Naive B cell (primary cell): ENCODE measurements at regions not wholly inside any gene's neighbourhood (a gene's known extent, or its start where the extent isn't known, plus 50 kb on each side); places are given as distances from the start of the nearest gene placed in this dataset.

Experiments
- ATAC-seq, 2 donors: fragments of 150-1000 bp; cut with Tn5 transposase; 2 replicates each; pipeline ENCODE4 v1.10.0; 2021; ENCODE audit warnings: low read depth in 2 of 2, mild to moderate bottlenecking in 2 of 2, moderate library complexity in 2 of 2
- DNase-seq: peaks from one replicate; pipeline ENCODE4 v3.0.0; 2022
- H3K27ac Mint-ChIP-seq, 6 donors: one replicate each; pipeline ENCODE4 v1.8.0; 2020 to 2022; ENCODE audit warnings: mild to moderate bottlenecking in 6 of 6, mixed read lengths in 6 of 6, moderate library complexity in 5 of 6, inconsistent platforms in 2 of 6
- H3K27me3 Mint-ChIP-seq, 3 donors: one replicate each; pipeline ENCODE4 v1.8.0; 2021 to 2022; ENCODE audit warnings: mixed read lengths in 3 of 3, mild to moderate bottlenecking in 1 of 3
- H3K36me3 Mint-ChIP-seq, 2 donors: one replicate each; pipeline ENCODE4 v1.8.0; 2020 to 2022; ENCODE audit warnings: mixed read lengths in 2 of 2, inconsistent platforms in 1 of 2, mild to moderate bottlenecking in 1 of 2
- H3K4me1 Mint-ChIP-seq, 3 donors: one replicate each; pipeline ENCODE4 v1.8.0; 2020 to 2022; ENCODE audit warnings: mixed read lengths in 3 of 3, inconsistent platforms in 1 of 3, mild to moderate bottlenecking in 1 of 3, moderate library complexity in 1 of 3
- H3K4me3 Mint-ChIP-seq, 8 donors: one replicate each; pipeline ENCODE4 v1.8.0; 2020 to 2022; ENCODE audit warnings: mild to moderate bottlenecking in 8 of 8, mixed read lengths in 8 of 8, moderate library complexity in 8 of 8, inconsistent platforms in 2 of 8
- H3K9me3 Mint-ChIP-seq, 7 donors: one replicate each; pipeline ENCODE4 v1.8.0; 2020 to 2022; ENCODE audit warnings: mixed read lengths in 7 of 7, mild to moderate bottlenecking in 5 of 7, inconsistent platforms in 2 of 7, moderate library complexity in 1 of 7

DNA sequence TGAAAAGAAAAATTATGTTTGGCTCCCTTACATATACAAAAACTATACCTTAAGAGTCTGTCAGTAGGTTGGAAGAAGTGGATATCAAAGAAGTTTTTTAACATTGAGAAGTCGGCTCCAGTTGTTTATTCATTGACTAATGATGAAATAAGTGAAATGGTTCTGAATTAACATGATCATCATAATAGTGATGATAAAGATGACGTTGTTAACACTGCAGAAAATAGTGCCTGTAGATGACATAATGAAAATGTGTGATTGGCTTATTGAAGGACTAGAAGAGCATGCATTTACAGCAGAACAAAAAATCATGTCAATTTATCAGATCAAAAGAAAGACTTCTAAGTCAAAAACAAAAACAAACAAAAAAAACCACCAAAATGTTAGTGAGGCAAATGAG lies 1125.4 kb upstream of the NXPH2 start:
- no peak overlapping the region for H3K4me3 Mint-ChIP-seq
- ATAC-seq, result no peak
- H3K4me1 Mint-ChIP-seq, result no peaks in the 10 kb centered on the region
- DNase-seq, result no peak
- H3K36me3 Mint-ChIP-seq, result no peaks in the 10 kb centered on the region
- no peak overlapping the region for H3K27ac Mint-ChIP-seq
- peaks cover 0 to 12% (median 3%) of the 10 kb centered on the region in 7 donors for H3K9me3 Mint-ChIP-seq
- H3K27me3 Mint-ChIP-seq, result no peaks in the 10 kb centered on the region

DNA sequence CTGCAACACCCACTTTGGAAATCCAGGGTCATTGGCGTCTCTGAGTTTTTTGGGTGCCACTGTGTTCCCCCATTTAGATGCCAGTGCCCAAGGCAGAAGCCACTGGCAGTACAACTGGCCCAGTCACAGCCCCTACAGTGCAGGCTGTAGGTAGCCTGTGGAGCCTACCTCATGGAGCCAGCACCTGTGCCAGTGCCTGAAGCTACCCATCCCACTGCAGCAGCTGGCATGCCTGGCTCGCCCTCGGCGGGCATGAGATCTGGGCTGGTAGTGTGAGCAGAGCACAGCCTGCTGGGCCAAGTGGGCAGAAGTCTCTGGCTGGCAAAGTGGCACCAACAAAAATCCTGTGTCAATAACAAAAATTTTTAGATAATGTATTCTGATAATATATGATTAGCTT lies 1111.4 kb upstream of the NXPH2 start:
- peaks cover 0 to 6% (median 5%) of the 10 kb centered on the region in 7 donors for H3K9me3 Mint-ChIP-seq
- H3K4me3 Mint-ChIP-seq, result no peak overlapping the region
- DNase-seq (no peak), ATAC-seq (no peak)
- H3K27me3 Mint-ChIP-seq, result no peaks in the 10 kb centered on the region
- H3K4me1 Mint-ChIP-seq, result no peaks in the 10 kb centered on the region
- H3K36me3 Mint-ChIP-seq, result no peaks in the 10 kb centered on the region
- H3K27ac Mint-ChIP-seq, result peak overlapping the region in 1 of 6 donors; percentile 50

DNA sequence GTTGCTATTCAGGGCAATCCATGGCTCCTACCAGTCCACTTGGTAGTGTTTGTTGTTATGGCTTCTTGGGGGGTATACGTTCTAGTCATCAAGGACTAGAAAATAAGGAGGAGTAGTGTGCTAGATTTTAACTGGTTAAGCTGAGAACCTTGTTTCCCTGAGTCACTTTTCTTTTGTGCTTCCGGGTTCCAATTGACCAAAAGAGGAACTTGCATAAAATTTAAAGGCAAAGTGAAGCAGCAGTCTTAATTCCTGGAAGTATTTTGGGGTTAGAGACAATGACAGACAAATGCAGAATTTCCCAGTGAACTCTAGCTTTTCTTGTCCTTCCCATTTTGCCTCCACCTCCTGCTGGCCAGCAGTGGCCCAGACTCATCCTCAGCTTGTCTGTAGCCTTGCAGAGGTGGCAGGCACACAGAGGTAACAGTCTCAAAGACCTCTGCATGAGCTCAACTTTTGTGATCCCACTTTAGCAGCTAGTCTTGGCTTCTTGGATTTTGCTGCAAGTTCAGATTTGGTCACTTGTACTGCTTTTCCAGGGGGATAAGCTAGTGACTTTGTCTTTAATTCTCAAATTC lies 1105.8 kb upstream of the NXPH2 start:
- Mint-ChIP-seq H3K36me3 (no peaks in the 10 kb centered on the region), H3K27ac (no peak overlapping the region), H3K4me1 (no peaks in the 10 kb centered on the region), H3K4me3 (no peak overlapping the region), H3K27me3 (no peaks in the 10 kb centered on the region), H3K9me3 (peaks cover 0 to 8% (median 5%) of the 10 kb centered on the region in 7 donors)
- ATAC-seq, result no peak
- no peak for DNase-seq

- H3K36me3 Mint-ChIP-seq, result no peaks in the 10 kb centered on the region
- H3K27me3 Mint-ChIP-seq, result no peaks in the 10 kb centered on the region
- peaks cover 0 to 5% (median 2%) of the 10 kb centered on the region in 7 donors for H3K9me3 Mint-ChIP-seq
- DNase-seq (no peak), ATAC-seq (no peak)
- H3K4me3 Mint-ChIP-seq, result no peak overlapping the region
- no peak overlapping the region for H3K27ac Mint-ChIP-seq
- H3K4me1 Mint-ChIP-seq, result no peaks in the 10 kb centered on the region
Measured at GRCh38 chr2:139876964-139877363, 1096.8 kb upstream of the NXPH2 start.

- Mint-ChIP-seq H3K4me1 (no peaks in the 10 kb centered on the region), H3K36me3 (no peaks in the 10 kb centered on the region), H3K27me3 (no peaks in the 10 kb centered on the region), H3K27ac (no peak overlapping the region), H3K9me3 (peaks cover 0 to 5% (median 2%) of the 10 kb centered on the region in 7 donors), H3K4me3 (no peak overlapping the region)
- ATAC-seq, result no peak
- DNase-seq, result no peak
Measured at GRCh38 chr2:139876321-139876720, 1096.1 kb upstream of the NXPH2 start.

DNA sequence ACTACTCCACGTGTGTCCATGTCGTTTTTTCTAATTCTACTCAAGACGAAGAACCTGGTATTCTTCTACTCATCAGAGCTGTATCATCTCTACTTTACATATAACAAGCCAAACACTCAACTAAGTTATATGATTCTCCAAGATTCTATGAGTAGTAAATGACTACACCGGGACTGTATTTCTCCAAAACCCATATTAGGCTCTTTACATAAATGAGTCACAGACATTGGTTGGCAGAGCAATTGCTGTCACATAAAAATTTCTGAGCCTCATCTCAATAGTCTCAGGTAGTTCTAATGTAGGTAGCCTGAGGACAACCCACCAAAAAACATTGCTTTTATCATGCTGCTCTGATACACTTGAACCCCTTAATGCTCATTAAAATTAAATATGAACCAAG lies 1092.3 kb upstream of the NXPH2 start:
- DNase-seq (no peak), ATAC-seq (no peak)
- H3K9me3 Mint-ChIP-seq, result peaks cover 0 to 8% (median 5%) of the 10 kb centered on the region in 7 donors
- no peak overlapping the region for H3K4me3 Mint-ChIP-seq
- H3K36me3 Mint-ChIP-seq, result no peaks in the 10 kb centered on the region
- H3K4me1 Mint-ChIP-seq, result no peaks in the 10 kb centered on the region
- H3K27ac Mint-ChIP-seq, result no peak overlapping the region
- H3K27me3 Mint-ChIP-seq, result no peaks in the 10 kb centered on the region

GRCh38 chr2:139872032-139872431 lies 1091.8 kb upstream of the NXPH2 start:
- ATAC-seq (no peak), DNase-seq (no peak)
- H3K4me1 Mint-ChIP-seq, result no peaks in the 10 kb centered on the region
- H3K9me3 Mint-ChIP-seq, result peaks cover 0 to 8% (median 3%) of the 10 kb centered on the region in 7 donors
- H3K27me3 Mint-ChIP-seq, result no peaks in the 10 kb centered on the region
- H3K4me3 Mint-ChIP-seq, result no peak overlapping the region
- no peak overlapping the region for H3K27ac Mint-ChIP-seq
- no peaks in the 10 kb centered on the region for H3K36me3 Mint-ChIP-seq

- no peak overlapping the region for H3K27ac Mint-ChIP-seq
- no peak for DNase-seq
- no peak for ATAC-seq
- H3K4me1 Mint-ChIP-seq, result no peaks in the 10 kb centered on the region
- no peaks in the 10 kb centered on the region for H3K36me3 Mint-ChIP-seq
- H3K27me3 Mint-ChIP-seq, result no peaks in the 10 kb centered on the region
- H3K4me3 Mint-ChIP-seq, result no peak overlapping the region
- peaks cover 3 to 22% (median 3%) of the 10 kb centered on the region in 7 donors for H3K9me3 Mint-ChIP-seq
Measured at GRCh38 chr2:139867601-139868226, 1087.5 kb upstream of the NXPH2 start.

DNA sequence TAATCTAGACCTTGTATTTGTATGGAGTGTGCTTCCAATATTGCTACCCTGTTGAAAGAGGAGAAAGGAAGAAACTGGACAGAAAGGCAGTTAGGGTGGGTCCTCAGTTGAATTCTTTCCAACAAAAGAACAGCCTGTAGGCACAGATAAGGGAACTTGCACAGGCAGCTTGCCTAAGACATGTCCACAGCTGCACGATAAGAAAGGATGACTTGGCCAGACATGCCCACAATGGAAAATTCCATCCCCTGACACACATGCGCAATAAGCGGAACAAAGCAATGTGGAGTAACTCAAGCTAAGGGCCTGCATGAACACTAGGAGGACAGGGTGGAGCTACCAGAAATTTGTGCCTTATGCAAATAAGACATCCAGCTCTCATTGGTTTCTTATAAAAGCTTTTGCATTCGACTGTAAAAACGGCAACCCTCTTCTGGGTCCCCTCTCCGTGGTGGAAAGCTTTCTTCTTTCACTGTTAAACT lies 1084.7 kb upstream of the NXPH2 start:
- no peak for ATAC-seq
- Mint-ChIP-seq H3K9me3 (peaks cover 3 to 30% (median 7%) of the 10 kb centered on the region in 7 donors), H3K27ac (no peak overlapping the region), H3K27me3 (no peaks in the 10 kb centered on the region), H3K4me3 (no peak overlapping the region), H3K36me3 (no peaks in the 10 kb centered on the region), H3K4me1 (no peaks in the 10 kb centered on the region)
- no peak for DNase-seq

DNA sequence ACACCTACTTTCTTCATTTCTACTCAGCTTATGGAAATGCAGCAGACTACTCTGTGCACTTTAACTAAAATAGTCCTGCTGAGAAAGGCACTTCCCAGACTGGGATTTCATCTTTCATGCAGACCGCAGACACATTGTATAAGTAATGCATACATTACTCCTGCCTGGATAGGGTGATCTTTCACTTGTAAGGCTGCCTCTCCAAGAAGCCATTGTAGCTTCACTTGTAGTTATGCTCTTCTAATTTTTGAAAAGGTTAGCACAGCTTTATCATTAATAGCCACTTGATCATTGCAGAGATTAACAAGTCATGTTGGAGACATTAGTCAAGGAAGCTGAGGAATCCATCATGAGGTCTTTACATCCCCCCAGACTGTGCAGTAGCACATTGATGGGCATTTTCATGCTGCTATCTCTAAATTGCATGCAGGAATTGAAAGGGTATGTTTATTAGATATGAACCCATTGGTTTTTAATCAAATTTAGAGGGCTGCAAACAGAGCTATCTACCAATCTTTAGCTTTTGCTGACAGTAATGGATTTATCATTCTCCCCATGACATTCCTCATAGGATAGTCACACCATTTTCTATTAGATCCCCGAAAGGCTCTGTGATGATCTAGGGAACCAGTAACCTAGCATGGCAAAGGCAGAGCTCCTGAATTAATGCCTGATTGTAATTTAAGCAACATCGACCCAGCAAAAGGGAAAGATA lies 1074.7 kb upstream of the NXPH2 start:
- DNase-seq, result no peak
- Mint-ChIP-seq H3K27me3 (no peaks in the 10 kb centered on the region), H3K27ac (no peak overlapping the region), H3K36me3 (no peaks in the 10 kb centered on the region), H3K4me1 (no peaks in the 10 kb centered on the region), H3K4me3 (no peak overlapping the region), H3K9me3 (peaks cover 0 to 7% (median 4%) of the 10 kb centered on the region in 7 donors)
- no peak for ATAC-seq

GRCh38 chr2:139850254-139850890 lies 1070.2 kb upstream of the NXPH2 start:
- no peaks in the 10 kb centered on the region for H3K4me1 Mint-ChIP-seq
- peaks cover 0 to 6% (median 5%) of the 10 kb centered on the region in 7 donors for H3K9me3 Mint-ChIP-seq
- H3K36me3 Mint-ChIP-seq, result no peaks in the 10 kb centered on the region
- no peak overlapping the region for H3K4me3 Mint-ChIP-seq
- DNase-seq (no peak), ATAC-seq (no peak)
- no peaks in the 10 kb centered on the region for H3K27me3 Mint-ChIP-seq
- no peak overlapping the region for H3K27ac Mint-ChIP-seq

GRCh38 chr2:139836769-139837168 lies 1056.6 kb upstream of the NXPH2 start:
- no peaks in the 10 kb centered on the region for H3K4me1 Mint-ChIP-seq
- no peak overlapping the region for H3K4me3 Mint-ChIP-seq
- no peaks in the 10 kb centered on the region for H3K27me3 Mint-ChIP-seq
- no peaks in the 10 kb centered on the region for H3K36me3 Mint-ChIP-seq
- ATAC-seq, result no peak
- no peak for DNase-seq
- peaks cover 1 to 13% (median 8%) of the 10 kb centered on the region in 7 donors for H3K9me3 Mint-ChIP-seq
- no peak overlapping the region for H3K27ac Mint-ChIP-seq

GRCh38 chr2:139835101-139835500 lies 1054.9 kb upstream of the NXPH2 start:
- no peak for DNase-seq
- H3K4me1 Mint-ChIP-seq, result no peaks in the 10 kb centered on the region
- no peak overlapping the region for H3K27ac Mint-ChIP-seq
- H3K9me3 Mint-ChIP-seq, result peaks cover 0 to 10% (median 4%) of the 10 kb centered on the region in 7 donors
- no peaks in the 10 kb centered on the region for H3K36me3 Mint-ChIP-seq
- no peak overlapping the region for H3K4me3 Mint-ChIP-seq
- H3K27me3 Mint-ChIP-seq, result no peaks in the 10 kb centered on the region
- ATAC-seq, result no peak

- peaks cover 0 to 10% (median 3%) of the 10 kb centered on the region in 7 donors for H3K9me3 Mint-ChIP-seq
- no peak overlapping the region for H3K4me3 Mint-ChIP-seq
- H3K27me3 Mint-ChIP-seq, result no peaks in the 10 kb centered on the region
- no peak overlapping the region for H3K27ac Mint-ChIP-seq
- DNase-seq (no peak), ATAC-seq (no peak)
- H3K4me1 Mint-ChIP-seq, result no peaks in the 10 kb centered on the region
- H3K36me3 Mint-ChIP-seq, result no peaks in the 10 kb centered on the region
Measured at GRCh38 chr2:139828011-139828410, 1047.8 kb upstream of the NXPH2 start.
